CD4-positive, alpha-beta T cell treated with Interferon gamma for 1 hour (primary cell): ENCODE measurements at regions not wholly inside any gene's neighbourhood (a gene's known extent, or its start where the extent isn't known, plus 50 kb on each side); places are given as distances from the start of the nearest gene placed in this dataset.

Experiments
- DNase-seq: peaks from one replicate; pipeline ENCODE4 v3.0.0-alpha.2; 2020

DNA sequence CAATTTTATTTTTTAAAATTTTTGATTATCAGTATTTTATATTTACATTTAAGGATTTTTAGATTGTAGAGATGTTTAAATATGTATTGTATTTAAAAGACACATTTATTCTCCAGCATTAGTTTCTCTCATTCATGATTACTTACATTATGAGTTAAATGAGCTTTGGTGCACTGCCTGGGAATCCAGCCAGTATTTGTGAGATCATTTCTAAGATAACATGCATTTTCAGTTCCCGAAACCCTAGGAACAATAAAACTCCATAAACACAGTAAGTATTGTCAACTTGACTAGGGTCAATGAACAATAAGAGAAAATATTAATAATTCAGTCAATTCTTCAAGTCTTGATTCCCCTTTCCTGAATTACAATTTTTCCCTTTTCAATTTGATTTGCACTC lies 403.3 kb downstream of the PLK2 start:
- no peak for DNase-seq

DNA sequence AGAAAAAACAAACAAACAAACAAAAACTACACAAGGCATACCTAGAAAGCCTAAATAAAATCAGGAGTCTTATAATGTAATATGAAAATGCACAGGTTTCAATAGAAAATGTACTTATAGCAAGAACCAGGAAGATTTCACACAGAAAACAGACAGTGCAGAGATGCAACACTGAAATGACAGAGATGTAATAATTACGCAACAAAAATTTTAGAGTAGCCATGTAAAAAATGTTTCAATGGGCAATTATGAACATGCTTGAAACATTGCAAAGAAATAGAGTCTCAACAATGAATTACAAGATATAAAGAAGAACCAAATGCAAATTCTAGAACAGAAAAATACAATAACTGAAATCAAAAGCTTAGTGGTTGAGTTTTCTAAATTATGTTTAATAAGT lies 405.9 kb downstream of the PLK2 start:
- DNase-seq: no peak

DNA sequence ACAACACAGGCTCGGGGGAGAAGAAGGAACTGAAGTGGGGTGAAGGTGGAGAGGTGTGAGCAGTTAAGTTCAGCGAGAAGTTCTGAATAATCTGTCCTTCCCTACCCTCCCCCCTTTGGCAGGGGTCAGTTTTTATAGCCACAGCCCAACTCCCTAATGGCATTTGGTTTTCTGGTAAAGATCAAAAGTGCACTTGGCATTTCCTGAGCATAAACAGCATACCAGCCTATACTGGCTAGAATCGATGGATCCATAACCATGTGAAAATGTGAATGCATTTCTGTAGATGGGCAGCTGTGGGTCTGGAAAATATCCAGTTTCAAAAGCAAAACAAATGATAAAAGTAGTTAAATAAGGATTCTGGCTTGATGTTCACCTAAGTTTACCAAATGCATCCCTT lies 410.9 kb downstream of the PLK2 start:
- no peak for DNase-seq

DNA sequence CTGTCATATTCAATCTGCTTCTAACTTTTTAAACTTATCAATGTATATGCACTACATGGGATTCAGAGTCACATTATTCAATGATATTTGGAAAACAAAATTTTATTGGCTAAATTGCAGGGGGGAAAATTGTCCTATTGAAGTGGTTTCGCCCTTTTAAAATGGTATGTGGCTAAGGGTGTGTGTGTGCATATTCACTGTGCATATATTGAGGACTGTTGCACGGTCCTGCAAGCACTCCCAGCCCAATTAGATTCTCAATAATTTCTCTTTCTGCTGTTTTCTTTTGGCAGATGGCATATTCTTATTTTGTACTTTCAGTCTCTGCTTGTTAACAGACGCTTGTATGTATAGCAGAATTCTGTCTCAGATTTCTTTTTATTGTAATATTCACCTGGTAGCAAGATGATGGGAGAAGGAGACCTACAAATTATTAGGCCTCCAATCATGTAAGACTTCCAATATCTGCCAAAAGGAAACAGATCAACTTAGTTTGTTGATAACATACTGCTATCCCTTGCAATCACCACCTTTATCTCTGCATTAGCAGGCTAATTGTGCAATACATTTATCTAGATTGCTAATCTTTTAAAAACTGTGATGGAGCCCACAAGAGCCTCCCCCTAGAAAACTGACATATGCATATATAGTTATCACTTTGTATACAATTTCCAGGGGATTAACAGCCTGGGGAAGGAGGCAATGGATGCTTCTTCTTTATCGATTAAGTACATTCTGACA lies 411.5 kb downstream of the PLK2 start:
- no peak for DNase-seq

DNA sequence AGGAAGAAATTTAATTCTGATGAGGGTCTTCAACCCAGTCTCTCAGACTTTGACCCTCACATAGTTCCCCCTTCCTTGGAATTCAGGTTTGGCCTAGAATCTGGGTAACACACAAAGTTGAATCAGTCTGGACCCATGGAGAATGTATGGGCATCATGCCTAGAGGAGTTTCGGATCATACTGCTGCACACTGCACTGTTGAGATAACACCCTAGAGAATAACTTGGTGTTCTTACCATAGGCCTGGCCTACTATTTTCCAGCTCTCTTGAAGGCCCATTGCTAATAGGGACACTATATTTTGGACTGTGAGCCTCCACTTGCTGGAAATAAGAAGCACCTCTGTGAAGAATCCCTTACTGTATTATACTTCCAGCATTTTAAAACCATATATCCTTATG lies 413.5 kb downstream of the PLK2 start:
- no peak for DNase-seq

DNA sequence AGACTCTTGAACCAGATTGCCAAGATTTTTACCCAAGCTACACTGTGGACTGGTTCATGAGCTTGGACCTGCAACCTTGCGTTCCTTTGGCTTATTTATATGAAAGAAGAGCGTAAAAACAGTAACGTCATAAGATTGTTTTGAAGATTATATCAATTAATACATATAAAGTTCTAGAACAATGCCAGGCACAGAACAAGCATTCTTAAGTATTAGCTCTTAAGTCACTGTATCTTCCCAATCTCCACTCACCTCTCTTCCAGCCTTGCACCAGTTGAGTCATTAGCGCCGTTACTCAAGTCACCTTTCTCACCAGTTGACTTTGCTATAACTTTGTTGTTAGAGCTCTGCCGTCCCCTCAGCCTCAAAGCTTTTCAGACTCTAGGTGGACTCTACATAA lies 415.7 kb downstream of the PLK2 start:
- no peak for DNase-seq

DNA sequence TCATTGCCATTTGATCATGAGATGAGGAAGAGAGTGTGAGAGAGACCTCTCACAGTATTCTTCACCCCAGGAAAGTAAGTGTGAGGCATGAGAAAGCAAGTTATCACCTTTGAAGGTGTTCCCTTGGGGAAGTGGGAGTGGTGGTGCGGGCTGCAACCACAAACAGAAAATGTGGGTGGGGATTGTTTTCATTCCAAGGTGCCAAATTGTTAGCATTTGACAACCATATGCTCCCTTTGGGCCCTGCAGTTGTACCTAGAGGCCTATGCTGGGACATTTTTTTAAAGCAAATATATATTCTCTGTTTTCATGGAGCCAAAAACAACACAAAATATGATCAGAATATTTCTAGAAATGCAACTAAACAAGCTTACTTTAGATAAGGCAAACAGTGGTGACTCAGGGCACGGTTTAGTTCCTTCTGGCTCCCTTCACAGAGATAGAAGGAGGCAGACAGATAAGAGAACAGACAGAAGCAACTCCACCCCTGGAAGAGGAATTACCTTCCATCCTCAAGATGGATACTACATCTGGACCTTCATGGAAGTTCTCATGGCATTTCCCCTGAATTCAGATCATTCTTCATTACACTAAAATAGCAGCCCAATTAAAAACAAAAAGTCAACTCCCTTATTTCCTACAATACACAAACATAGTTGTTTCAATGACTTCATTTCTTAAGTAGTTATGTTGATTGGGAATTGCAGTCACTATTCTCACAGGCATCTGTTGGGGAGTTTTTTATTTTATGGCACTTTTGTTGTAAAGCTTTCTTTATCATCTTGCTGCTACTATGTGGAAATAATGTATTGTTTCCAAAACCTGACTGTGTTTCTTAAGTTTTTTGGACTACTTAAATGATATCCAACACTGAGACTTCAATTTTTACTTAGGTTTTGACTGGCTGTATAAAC lies 416.6 kb downstream of the PLK2 start:
- no peak for DNase-seq

DNA sequence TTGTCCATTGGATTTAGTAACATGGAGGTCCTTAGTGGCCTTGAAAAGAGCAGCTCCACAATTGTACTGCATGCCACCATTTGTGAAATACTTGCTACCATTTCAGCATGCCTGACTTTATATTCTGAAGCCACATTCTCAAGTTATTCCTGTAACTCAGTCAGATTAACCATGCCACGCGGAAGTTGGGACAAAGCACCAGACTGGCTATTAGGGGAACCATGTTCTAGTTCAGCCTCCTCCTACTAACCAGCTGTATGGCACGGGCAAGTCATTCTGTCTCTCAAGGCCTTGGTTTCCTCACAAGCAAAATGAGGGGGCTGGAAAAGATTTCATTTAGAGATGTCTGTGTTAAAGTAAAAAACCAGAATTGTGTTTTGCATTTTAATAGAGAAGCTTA lies 418.0 kb downstream of the PLK2 start:
- DNase-seq: no peak

DNA sequence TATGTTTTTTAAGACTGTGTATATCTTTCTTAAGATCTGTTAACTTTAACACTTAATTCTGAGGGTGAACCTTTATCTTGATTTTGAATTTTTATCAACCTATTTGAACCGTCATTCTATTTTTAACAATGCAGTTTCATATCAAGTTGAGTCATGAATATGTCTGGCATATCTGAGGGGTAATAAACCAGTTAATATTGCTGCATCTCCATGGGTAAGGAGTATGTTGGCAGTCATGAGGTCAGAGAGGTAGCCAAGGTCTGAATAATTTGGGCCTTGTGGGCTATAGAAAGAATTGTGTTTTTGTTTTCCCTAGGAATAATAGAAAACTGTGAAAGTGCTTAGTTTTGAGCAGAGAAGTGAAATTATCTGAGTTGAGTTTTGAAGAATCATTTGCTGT lies 419.0 kb downstream of the PLK2 start:
- no peak for DNase-seq

DNA sequence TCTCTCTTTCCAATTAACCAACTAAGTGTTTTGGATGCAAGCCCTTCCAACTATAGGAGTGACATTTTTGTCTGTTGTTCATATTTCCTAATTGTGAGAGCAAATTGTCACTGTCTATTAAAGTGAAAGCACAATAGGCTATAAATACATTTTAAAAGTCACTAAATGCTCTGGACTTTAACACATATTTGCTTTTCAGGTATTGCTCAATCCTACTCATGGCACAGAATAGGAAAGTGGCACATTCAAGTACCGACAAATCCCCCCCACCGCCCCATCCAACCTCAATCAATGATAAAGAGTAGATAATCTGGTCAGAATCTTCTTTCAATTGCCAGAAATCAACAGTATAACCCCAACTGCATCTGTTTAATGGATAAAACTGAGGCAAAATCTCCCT lies 419.8 kb downstream of the PLK2 start:
- no peak for DNase-seq

DNA sequence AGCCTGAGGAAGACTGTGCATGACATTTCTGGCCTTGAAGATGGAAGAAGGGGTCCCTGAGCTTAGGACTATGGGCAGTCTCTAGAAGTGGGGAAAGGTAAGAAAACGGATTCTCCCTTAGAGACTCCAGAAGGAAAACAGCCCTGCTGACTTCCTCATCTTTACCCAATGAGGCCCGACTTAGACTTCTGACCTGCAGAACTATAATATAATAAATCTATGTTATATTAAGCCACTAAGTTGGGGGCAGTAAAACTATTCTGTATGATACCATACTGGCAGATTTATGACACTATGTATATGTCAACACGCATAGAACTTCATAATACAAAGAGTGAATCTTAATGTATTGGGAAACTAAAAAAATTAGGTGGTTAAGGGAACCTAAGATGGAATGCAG lies 422.0 kb downstream of the PLK2 start:
- no peak for DNase-seq

DNA sequence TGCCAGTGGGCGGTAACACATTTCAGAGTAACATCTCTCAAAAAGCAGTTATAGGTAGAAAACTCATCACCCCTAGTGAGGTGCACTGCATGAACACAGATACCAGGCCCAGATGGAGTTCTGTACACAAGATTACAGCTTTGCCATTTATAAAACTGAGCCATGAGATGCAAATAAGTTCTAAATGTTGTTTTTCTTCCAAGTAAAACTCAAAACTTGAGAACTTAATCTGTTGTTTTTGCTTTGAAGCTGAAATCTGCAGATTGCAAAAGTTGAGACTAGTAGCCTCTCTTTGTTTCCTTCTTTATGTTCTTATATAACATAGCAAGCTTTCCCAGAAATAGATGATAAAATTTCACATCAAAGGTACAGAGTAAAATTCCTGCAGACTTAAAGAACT lies 434.1 kb downstream of the PLK2 start:
- no peak for DNase-seq

DNA sequence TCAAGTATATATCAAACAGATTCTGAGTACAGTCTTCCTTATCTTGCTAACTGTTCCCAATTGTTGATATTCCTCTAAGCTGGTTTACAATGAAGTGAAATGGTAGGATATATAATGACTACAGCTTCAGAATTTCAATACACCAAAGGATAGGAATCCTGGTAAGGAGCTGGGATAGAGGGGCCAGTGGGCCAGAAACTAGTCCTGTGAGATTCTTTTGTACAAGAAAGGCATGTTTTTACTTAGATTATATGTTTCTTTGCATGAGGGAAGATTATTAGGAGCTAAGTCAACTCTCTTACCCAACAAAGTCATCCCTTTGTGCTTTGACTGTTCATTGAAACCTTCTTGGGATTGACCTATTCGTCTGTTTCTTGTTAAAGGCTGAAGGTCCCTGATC lies 435.7 kb downstream of the PLK2 start:
- no peak for DNase-seq

DNA sequence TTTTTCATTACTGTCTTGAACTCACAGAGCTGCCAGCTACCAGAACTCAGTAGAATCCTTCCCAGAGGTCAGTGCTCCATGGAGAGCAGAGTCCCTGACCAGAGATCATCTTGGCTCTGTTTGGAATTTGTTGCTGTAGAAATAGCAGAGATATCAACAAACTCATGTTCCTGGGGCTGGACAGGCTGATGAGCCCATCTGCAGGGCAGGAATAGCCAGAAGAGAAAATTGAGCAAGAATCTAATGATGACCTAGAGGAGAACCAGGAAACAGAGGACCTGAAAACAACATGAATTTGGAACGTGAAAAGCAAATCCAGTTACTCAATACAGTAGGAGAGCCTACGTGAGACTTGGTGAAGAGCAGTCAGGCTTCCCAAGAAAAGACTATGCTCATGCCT lies 437.8 kb downstream of the PLK2 start:
- DNase-seq: no peak

DNA sequence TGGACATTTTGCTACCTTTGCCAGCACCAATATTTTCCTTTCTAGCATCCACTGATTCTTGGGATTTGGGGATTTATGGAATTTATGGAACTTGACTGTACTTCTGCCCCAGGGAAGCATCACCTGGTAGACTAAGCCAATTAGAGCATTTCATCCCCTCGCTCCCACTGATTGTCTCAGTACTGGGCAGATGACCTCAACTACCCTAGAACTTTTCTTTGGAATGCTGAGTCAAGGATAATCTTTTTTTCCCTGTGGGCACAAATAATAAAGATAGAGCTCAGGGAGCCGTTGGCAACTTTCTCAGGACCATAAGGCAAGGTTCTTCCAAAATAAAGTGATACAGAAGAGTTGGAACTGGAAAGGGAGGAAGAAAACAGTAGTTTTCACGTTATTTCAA lies 438.4 kb downstream of the PLK2 start:
- no peak for DNase-seq

DNA sequence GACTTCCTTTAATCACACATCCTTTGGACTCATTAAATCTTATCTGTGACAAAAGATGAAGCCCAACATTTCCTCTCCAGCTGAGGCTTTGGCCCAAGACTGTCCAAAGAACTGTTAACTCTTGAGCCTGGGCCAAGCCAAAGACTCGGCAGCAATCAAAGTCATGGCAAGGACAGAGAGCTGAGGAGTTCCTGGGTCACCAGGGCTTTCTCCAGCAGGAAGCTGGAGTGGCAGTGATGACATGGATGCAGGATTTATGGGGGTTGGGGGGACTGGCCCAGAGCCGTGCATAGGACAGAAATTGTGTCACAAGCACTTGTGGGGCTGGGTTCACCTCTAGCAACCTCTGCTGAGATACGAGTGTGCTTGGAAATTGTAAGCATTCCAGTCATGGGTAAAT lies 440.3 kb downstream of the PLK2 start:
- DNase-seq: no peak

DNA sequence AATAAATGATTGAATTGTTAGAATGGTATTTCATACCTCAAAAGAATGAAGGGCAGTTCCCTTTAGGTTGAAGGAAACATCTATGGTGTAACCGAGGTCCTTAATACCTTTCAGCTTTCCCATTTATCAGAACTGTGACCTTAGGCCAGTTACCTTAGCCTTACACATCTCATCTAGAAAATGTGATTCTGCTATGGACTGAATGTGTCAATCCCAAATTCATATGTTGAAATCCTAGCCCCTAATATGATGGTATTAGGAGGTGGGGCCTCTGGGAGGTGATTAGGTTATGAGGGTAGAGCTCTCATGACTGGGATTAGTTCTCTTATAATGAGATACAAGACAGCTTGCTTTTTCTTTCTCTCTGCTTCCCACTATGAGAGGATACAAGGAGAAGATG lies 441.9 kb downstream of the PLK2 start:
- no peak for DNase-seq

DNA sequence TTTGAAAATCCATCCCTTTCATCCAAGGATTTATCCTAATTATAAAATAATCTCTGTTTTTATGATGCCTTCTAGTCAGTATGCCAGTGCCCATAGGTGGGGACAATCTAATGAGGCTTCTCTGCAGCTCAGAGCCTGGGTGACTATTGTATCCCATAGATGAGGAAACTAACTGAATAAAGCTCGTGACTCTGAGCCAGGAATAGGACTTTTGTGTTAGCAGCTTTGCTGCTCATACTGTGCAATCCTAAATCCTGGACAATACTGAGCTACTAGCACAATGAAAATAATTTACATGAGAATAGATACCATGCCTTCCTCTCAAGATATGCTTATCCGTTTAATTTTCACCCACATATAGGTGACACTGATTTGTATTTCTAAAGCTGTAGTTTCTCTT lies 443.0 kb downstream of the PLK2 start:
- DNase-seq: no peak

DNA sequence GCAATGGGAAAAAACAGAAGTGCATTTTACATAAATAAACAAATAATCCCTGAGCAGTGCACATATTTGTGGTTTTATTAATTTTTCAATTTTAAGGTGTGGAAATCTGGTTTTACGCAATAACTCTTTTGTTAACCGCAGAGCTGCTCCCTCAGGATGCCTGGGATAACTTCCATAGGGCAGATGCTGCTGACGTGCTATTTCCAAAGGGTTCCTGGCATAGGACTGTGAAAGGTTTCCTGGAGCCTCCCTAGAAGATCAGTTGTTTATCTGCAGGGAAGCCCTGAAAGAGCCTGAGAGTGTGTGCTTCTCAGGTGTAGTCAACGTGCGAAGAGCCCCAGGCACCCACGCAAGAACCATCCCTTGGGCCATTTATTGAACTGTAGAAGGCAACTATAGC lies 443.5 kb downstream of the PLK2 start:
- no peak for DNase-seq

DNA sequence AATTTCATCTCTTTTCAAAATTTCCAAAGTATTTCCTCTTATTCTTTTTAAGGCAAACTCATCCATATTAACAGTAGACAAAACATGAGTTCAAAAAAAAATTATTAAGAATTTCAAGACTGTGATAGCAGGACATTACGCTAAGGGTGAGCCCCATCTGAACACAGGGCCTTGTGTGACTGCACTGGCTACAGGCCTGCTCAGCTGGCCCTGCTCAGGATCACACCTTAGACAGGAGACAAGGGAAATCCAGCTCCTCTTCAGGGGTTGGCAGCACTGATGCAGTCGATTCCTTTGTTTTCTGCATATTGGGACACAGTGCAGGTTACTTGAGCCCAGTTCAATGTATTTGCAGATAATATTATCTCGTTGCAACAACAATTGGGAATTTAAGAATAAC lies 444.7 kb downstream of the PLK2 start:
- DNase-seq: no peak

DNA sequence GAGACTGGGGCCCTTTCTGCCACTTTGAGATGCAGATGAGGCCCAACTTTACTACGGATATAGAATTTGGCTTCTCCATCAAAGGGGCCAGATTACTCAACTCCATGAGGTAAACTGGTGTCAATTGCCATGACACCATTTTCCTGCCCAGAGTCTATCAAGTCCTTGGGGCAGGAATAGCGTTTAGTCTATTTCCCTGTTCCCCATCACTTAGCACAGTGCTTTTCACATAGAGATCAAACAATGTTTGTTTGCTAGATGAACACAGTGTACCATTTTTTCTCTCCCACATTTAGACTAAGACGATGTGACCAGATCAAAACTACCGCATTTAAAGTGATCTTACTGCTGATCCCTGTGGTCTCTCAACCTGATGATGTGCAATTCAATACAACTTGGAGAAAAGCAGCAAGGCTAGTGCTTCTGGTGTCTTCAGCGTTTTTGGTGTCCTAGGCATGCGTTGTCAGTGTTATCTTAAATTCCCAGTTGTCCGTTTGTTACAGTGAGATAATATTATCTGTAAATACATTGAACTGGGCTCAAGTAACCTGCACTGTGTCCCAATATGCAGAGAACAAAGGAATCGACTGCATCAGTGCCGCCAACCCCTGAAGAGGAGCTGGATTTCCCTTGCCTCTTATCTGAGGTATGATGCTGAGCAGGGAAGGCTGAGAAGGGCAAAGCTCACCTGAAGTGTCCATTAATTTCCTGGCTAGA lies 446.2 kb downstream of the PLK2 start:
- DNase-seq: no peak

DNA sequence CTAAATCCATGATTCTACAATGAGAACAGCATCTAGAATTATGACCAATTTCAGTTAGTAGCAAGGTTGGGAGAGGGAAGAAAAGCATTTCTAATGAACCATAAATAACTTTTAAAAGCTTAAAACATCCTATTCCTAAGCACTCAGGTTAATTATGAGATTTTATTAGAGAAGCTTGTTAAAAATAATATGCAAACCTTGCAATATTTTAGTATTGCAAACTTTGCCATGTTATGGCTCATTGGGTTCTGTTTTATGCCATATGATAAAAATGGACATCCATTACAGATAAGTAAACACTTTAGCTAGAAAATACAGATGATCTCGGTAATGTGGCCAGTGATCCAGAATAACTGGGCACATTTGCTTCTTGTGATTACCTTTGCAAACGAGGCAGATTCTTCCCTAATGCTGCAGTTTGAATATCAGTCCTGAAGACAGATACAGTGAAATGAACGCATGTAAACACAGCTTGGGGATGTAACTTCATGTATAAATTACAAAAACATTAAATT lies 447.0 kb downstream of the PLK2 start:
- DNase-seq: no peak

DNA sequence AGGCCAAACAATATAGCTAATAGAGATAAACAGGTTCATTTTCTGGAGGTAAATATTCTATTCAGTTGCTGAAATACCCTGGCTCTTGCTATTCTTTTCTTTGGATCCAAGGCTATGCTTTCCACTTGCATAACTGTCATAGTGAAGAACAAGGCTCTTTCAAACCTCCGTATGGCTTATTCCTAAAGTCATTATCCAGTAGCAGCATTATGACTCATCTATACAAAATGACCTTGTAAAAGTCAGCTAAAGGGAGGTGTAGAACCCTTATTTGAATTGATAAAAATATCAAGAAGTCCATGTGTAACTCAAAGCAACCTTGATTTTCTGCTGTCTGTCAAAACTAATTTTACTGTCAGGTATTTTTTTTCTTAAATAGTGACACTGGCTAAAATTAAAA lies 447.8 kb downstream of the PLK2 start:
- DNase-seq: no peak

DNA sequence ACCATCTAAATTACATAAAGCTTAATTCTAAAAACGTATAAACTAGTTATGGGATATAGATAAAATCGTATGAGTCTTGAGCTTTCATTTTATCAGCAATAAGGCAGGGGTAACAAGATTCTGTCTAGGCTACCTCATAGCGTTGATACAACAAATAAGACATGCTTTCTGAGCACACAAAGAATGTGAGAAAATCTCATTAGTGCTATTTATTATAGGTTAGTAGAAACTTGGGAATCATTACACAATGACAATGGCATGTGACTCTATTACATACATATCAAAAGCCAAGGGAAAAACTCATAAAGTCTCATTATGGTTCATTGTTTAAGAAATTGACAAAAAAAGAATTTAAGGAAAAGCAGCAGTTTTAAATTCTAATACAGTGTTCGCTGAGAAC lies 448.6 kb downstream of the PLK2 start:
- no peak for DNase-seq
